A549 (cell line): ENCODE measurements at regions not wholly inside any gene's neighbourhood (a gene's known extent, or its start where the extent isn't known, plus 50 kb on each side); places are given as distances from the start of the nearest gene placed in this dataset.

Experiments
- ATAC-seq, 2 experiments: fragments of 200-7000 bp in 1 of 2; fragments of >200 bp in 1 of 2; cut with Nextera tagmentation in 1 of 2; cut with Tn5 transposase in 1 of 2; 3 replicates each; pipeline versions ENCODE4 v1.8.0 to v1.9.1; 2018 to 2020; ENCODE audit warnings: mild to moderate bottlenecking in 1 of 2, moderate library complexity in 1 of 2
- CTCF ChIA-PET: fragments of 300-600 bp; sonication (Branson Sonifier 250); formaldehyde crosslinking; extraction: SDS; loops from one replicate; lab custom pipeline; 2021; ENCODE audit warnings: antibody characterized with exemption, inconsistent platforms; lab: Yijun Ruan, JAX
- POLR2A ChIA-PET: fragments of 350-600 bp; formaldehyde crosslinking; extraction: SDS; loops from one replicate; lab custom pipeline; 2021; ENCODE audit warnings: antibody characterized with exemption, inconsistent platforms; lab: Yijun Ruan, JAX
- DNase-seq, 2 experiments: peaks; one replicate each; pipeline versions ENCODE4 v3.0.0 to v3.0.0-alpha.2; 2011 to 2016; ENCODE audit warnings: low read depth in 1 of 2, low spot score in 1 of 2
- FAIRE-seq: peaks from 2 replicates; lab custom pipeline; 2011; peaks lifted over from hg19 to GRCh38; lab: Jason Lieb, UNC
- H3K27ac ChIP-seq, 2 experiments: fragments of >200 bp; sonication (Bioruptor Twin); formaldehyde crosslinking; 3 replicates each; pipeline ENCODE4 v1.5.1; 2016 to 2017
- H3K4me1 ChIP-seq: fragments of >200 bp; sonication (Bioruptor Twin); formaldehyde crosslinking; 3 replicates; pipeline ENCODE4 v1.6.1; 2016
- H3K4me2 ChIP-seq: fragments of >200 bp; sonication (Bioruptor Twin); formaldehyde crosslinking; 3 replicates; pipeline ENCODE4 v1.6.1; 2016
- H3K4me3 ChIP-seq: fragments of >200 bp; sonication (Bioruptor Twin); formaldehyde crosslinking; 3 replicates; pipeline ENCODE4 v1.5.1; 2016
- H3K9me3 ChIP-seq: fragments of >200 bp; sonication (Bioruptor Twin); formaldehyde crosslinking; 3 replicates; pipeline ENCODE4 v1.6.1; 2016
- E2F6 ChIP-seq: IDR thresholded peaks from 2 replicates; pipeline ENCODE4 v1.6.1; 2012; ENCODE audit warnings: low read depth, borderline replicate concordance
- EP300 ChIP-seq, 2 experiments: fragments of >200 bp; sonication (Bioruptor Twin); formaldehyde crosslinking; IDR thresholded peaks; 2 replicates in 1 of 2; 3 replicates in 1 of 2; pipeline ENCODE4 v1.6.1; 2016 to 2017
- ESRRA ChIP-seq: fragments of 150-350 bp; IDR thresholded peaks from 2 replicates; pipeline ENCODE4 v1.6.1; 2014; ENCODE audit warnings: mild to moderate bottlenecking, low read length, borderline replicate concordance
- FOSB ChIP-seq: fragments of 250-450 bp; sonication (Bioruptor Pico); IDR thresholded peaks from 2 replicates; pipeline ENCODE4 v1.5.0; 2020; ENCODE audit warnings: mild to moderate bottlenecking, moderate library complexity
- FOSL2 ChIP-seq, 2 experiments: fragments of 450-650 bp in 1 of 2; fragments of >200 bp in 1 of 2; sonication (Bioruptor Twin) in 1 of 2; formaldehyde crosslinking; IDR thresholded peaks; 2 replicates each; pipeline versions ENCODE4 v1.5.0 to v1.6.1; 2016 to 2020; ENCODE audit warnings: mild to moderate bottlenecking in 1 of 2, moderate library complexity in 1 of 2
- HOXA7 ChIP-seq: fragments of 250-450 bp; sonication (Bioruptor Pico); IDR thresholded peaks from 2 replicates; pipeline ENCODE4 v1.5.0; 2020; ENCODE audit warnings: mild to moderate bottlenecking, moderate library complexity
- HOXB13 ChIP-seq: fragments of 250-450 bp; sonication (Bioruptor Pico); IDR thresholded peaks from 2 replicates; pipeline ENCODE4 v1.5.0; 2020; ENCODE audit warnings: low read depth, mild to moderate bottlenecking, moderate library complexity
- KDM1A ChIP-seq: fragments of 200-600 bp; sonication (generic); IDR thresholded peaks from 2 replicates; pipeline ENCODE4 v1.6.1; 2016; ENCODE audit warnings: low read depth, mild to moderate bottlenecking
- KDM5A ChIP-seq: fragments of 200-600 bp; sonication (generic); IDR thresholded peaks from 2 replicates; pipeline ENCODE4 v1.6.1; 2016; ENCODE audit warnings: antibody characterized with exemption, mild to moderate bottlenecking
- MAZ ChIP-seq: fragments of 150-350 bp; IDR thresholded peaks from 2 replicates; pipeline ENCODE4 v1.6.1; 2014; ENCODE audit warnings: antibody characterized with exemption, low read depth, low read length, borderline replicate concordance
- NPAS2 ChIP-seq: fragments of 250-450 bp; sonication (Bioruptor Pico); IDR thresholded peaks from 2 replicates; pipeline ENCODE4 v1.8.0; 2022; ENCODE audit warnings: mild to moderate bottlenecking, moderate library complexity, borderline replicate concordance
- NR3C1 ChIP-seq: fragments of >200 bp; sonication (Bioruptor Twin); formaldehyde crosslinking; IDR thresholded peaks from 3 replicates; pipeline ENCODE4 v1.6.1; 2017
- POLR2A ChIP-seq: IDR thresholded peaks from 2 replicates; pipeline ENCODE4 v1.6.1; 2012; ENCODE audit warnings: mild to moderate bottlenecking, low read length
- RFX5 ChIP-seq: fragments of 450-650 bp; IDR thresholded peaks from 2 replicates; pipeline ENCODE4 v1.7.1; 2014; ENCODE audit warnings: antibody characterized with exemption, mild to moderate bottlenecking, moderate library complexity
- RNF2 ChIP-seq: fragments of 200-600 bp; sonication (generic); IDR thresholded peaks from 2 replicates; pipeline ENCODE4 v1.6.1; 2016; ENCODE audit warnings: low read depth, mild to moderate bottlenecking, antibody characterized with exemption, moderate library complexity, borderline replicate concordance
- USF2 ChIP-seq: fragments of 450-650 bp; IDR thresholded peaks from 2 replicates; pipeline ENCODE4 v1.6.1; 2014; ENCODE audit warnings: antibody characterized with exemption
- ZFP36 ChIP-seq: fragments of 450-650 bp; IDR thresholded peaks from 2 replicates; pipeline ENCODE4 v1.6.1; 2014; ENCODE audit warnings: borderline replicate concordance; ENCODE audit not compliant: partially characterized antibody
- ZSCAN20 ChIP-seq: fragments of 250-450 bp; sonication (Bioruptor Pico); IDR thresholded peaks from 2 replicates; pipeline ENCODE4 v1.8.0; 2022; ENCODE audit warnings: mild to moderate bottlenecking, moderate library complexity
- WGBS: methylation state at CpG from one replicate; pipeline ENCODE4 v1.1.6; 2017; ENCODE audit errors: missing lambda C conversion rate; 5-methylcytosine and 5-hydroxymethylcytosine counted together
- TF ChIP-seq, protein P1 (sequence below): fragments of >200 bp; sonication (Bioruptor Twin); formaldehyde crosslinking; IDR thresholded peaks from 3 replicates; pipeline ENCODE4 v1.5.1; 2016

DNA sequence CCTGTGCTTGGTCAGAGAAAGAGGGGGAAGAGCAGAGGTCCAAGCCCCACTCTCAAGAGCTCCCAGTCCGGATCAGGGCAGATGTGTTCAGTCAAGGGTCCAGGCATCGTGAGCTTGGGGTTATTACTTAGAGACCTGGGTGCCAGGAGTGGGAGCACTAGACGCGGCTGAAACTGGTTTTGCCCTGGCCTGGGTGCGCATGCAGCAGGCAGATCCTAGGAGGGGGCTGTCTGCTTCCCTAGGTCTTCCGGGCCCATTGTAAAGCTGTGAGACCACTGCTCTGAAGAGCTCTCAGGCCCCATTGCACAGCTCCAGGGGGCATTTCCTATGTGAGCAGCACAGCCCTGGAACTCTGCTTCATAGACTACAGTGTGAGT is 204.9 kb upstream of the LINGO1 start (continued):
- TF ChIP-seq, protein P1, sequence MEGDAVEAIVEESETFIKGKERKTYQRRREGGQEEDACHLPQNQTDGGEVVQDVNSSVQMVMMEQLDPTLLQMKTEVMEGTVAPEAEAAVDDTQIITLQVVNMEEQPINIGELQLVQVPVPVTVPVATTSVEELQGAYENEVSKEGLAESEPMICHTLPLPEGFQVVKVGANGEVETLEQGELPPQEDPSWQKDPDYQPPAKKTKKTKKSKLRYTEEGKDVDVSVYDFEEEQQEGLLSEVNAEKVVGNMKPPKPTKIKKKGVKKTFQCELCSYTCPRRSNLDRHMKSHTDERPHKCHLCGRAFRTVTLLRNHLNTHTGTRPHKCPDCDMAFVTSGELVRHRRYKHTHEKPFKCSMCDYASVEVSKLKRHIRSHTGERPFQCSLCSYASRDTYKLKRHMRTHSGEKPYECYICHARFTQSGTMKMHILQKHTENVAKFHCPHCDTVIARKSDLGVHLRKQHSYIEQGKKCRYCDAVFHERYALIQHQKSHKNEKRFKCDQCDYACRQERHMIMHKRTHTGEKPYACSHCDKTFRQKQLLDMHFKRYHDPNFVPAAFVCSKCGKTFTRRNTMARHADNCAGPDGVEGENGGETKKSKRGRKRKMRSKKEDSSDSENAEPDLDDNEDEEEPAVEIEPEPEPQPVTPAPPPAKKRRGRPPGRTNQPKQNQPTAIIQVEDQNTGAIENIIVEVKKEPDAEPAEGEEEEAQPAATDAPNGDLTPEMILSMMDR = no peak

- FAIRE-seq (no peak), ATAC-seq (no peak), DNase-seq (no peak)
- TF ChIP-seq HOXA7 (CRISPR knock-in tag) (no peak), RFX5 (no peak), NPAS2 (CRISPR knock-in tag) (no peak), FOSB (CRISPR knock-in tag) (no peak), MAZ (no peak), NR3C1 (no peak)
- no peaks in the 10 kb centered on the region for H3K9me3 ChIP-seq
- H3K27ac ChIP-seq = no peak overlapping the region
- H3K4me2 ChIP-seq = no peak overlapping the region
- 30% methylated on average over 12 of the region's 12 CpGs for WGBS
- POLR2A ChIA-PET = no interaction called here
- peaks cover 14% of the 10 kb centered on the region for H3K4me1 ChIP-seq
- CTCF ChIA-PET = interaction anchor here (1.0 to 9.1 kb wide), 5 partner anchors 15 to 204 kb away, joined by 4 to 122 read pairs (median 9); partner anchors contain the start of gene LINGO1
- no peak overlapping the region for H3K4me3 ChIP-seq
Observed at GRCh38 chr15:77836906-77837648, 204.4 kb upstream of the LINGO1 start.

- no peak overlapping the region for H3K27ac ChIP-seq
- no peak for FAIRE-seq
- H3K4me2 ChIP-seq = no peak overlapping the region
- CTCF ChIA-PET = interaction anchor here (0.7 to 9.1 kb wide), 4 partner anchors 9 to 52 kb away, joined by 3 to 122 read pairs (median 4); no protein-coding TSS in a partner anchor
- no peak overlapping the region for H3K4me3 ChIP-seq
- WGBS = 20% methylated on average over 6 of the region's 6 CpGs
- H3K4me1 ChIP-seq = peaks cover 8% of the 10 kb centered on the region
- POLR2A ChIA-PET = interaction anchor here (0.5 kb wide), 1 partner anchor 316 kb away, joined by 4 read pairs; no protein-coding TSS in a partner anchor
- peak in 1 of 2 experiments; percentile 76; a peak in 3 of 6 replicates for ATAC-seq
- no peaks in the 10 kb centered on the region for H3K9me3 ChIP-seq
- DNase-seq = peak; percentile 33 to 72
- TF ChIP-seq POLR2A = no peak
- peak; percentile 97 for TF ChIP-seq RFX5
Observed at GRCh38 chr15:77836121-77836692, 203.5 kb upstream of the LINGO1 start.

- DNase-seq = no peak
- ATAC-seq = no peak
- ChIA-PET CTCF (interaction anchor here (1.1 to 9.1 kb wide), 3 partner anchors 8 to 201 kb away, joined by 3 to 122 read pairs (median 7); no protein-coding TSS in a partner anchor), POLR2A (no interaction called here)
- no peak for FAIRE-seq
- H3K4me3 ChIP-seq = no peak overlapping the region
- no peak overlapping the region for H3K27ac ChIP-seq
- TF ChIP-seq KDM1A (no peak), FOSL2 (IDR thresholded peaks at IDR 0.05) (no peak), FOSL2 (CRISPR knock-in tag; IDR thresholded peaks at IDR 0.05) (no peak), E2F6 (no peak)
- no peak overlapping the region for H3K4me2 ChIP-seq
- no peaks in the 10 kb centered on the region for H3K4me1 ChIP-seq
- H3K9me3 ChIP-seq = no peaks in the 10 kb centered on the region
- WGBS = 64% methylated on average over 7 of the region's 7 CpGs
Observed at GRCh38 chr15:77834276-77834990, 201.7 kb upstream of the LINGO1 start.

- TF ChIP-seq ZFP36 (peak; percentile 51), HOXB13 (CRISPR knock-in tag) (no peak), ESRRA (no peak), EP300 (IDR thresholded peaks at IDR 0.05) (no peak), USF2 (no peak), ZSCAN20 (CRISPR knock-in tag) (no peak), KDM5A (no peak), RNF2 (no peak)
- no peak overlapping the region for H3K4me2 ChIP-seq
- no peak overlapping the region for H3K27ac ChIP-seq
- no peak for ATAC-seq
- FAIRE-seq = no peak
- no peak for DNase-seq
- ChIA-PET POLR2A (no interaction called here), CTCF (interaction anchor here (0.7 to 9.1 kb wide), 4 partner anchors 8 to 199 kb away, joined by 3 to 122 read pairs (median 4); no protein-coding TSS in a partner anchor)
- H3K9me3 ChIP-seq = no peaks in the 10 kb centered on the region
- 48% methylated on average over 2 of the region's 2 CpGs for WGBS
- no peak overlapping the region for H3K4me3 ChIP-seq
- H3K4me1 ChIP-seq = no peaks in the 10 kb centered on the region
Observed at GRCh38 chr15:77832874-77833273, 200.2 kb upstream of the LINGO1 start.
